H9 (cell line): ENCODE measurements at regions not wholly inside any gene's neighbourhood (a gene's known extent, or its start where the extent isn't known, plus 50 kb on each side); places are given as distances from the start of the nearest gene placed in this dataset.

Experiments
- DNase-seq: peaks from one replicate; pipeline ENCODE4 v3.0.0-alpha.2; 2017
- H2AFZ ChIP-seq: one replicate; pipeline ENCODE4 v1.6.1; 2013; ENCODE audit warnings: mild to moderate bottlenecking, low read length, control low read depth, moderate library complexity
- H2AK5ac ChIP-seq: 2 replicates; pipeline ENCODE4 v1.6.1; 2013; ENCODE audit warnings: low read length, control low read depth, mixed read lengths; ENCODE audit not compliant: insufficient read length
- H2BK120ac ChIP-seq: one replicate; pipeline ENCODE4 v1.6.1; 2013; ENCODE audit warnings: low read depth, mild to moderate bottlenecking, low read length, control low read depth, inconsistent platforms; ENCODE audit not compliant: poor library complexity, severe bottlenecking
- H2BK12ac ChIP-seq: 2 replicates; pipeline ENCODE4 v1.6.1; 2013; ENCODE audit warnings: low read length, control low read depth, mixed read lengths, low read depth; ENCODE audit not compliant: insufficient read length
- H2BK15ac ChIP-seq: 2 replicates; pipeline ENCODE4 v1.6.1; 2013; ENCODE audit warnings: low read depth, low read length, control low read depth
- H2BK20ac ChIP-seq: one replicate; pipeline ENCODE4 v1.6.1; 2013; ENCODE audit warnings: low read depth, mild to moderate bottlenecking, low read length, control low read depth, inconsistent platforms; ENCODE audit not compliant: poor library complexity, severe bottlenecking
- H2BK5ac ChIP-seq: 2 replicates; pipeline ENCODE4 v1.6.1; 2013; ENCODE audit warnings: low read length, control low read depth, mixed read lengths; ENCODE audit not compliant: insufficient read length
- H3K14ac ChIP-seq: 2 replicates; pipeline ENCODE4 v1.6.1; 2013; ENCODE audit warnings: low read length, control low read depth; ENCODE audit not compliant: insufficient read depth
- H3K18ac ChIP-seq: 2 replicates; pipeline ENCODE4 v1.6.1; 2013; ENCODE audit warnings: low read depth, mild to moderate bottlenecking, mixed read lengths, low read length, control low read depth; ENCODE audit not compliant: insufficient read length
- H3K23ac ChIP-seq: 2 replicates; pipeline ENCODE4 v1.6.1; 2013; ENCODE audit warnings: low read length, control low read depth, mixed read lengths, low read depth; ENCODE audit not compliant: insufficient read length
- H3K23me2 ChIP-seq: 2 replicates; pipeline ENCODE4 v1.6.1; 2013; ENCODE audit warnings: low read depth, mild to moderate bottlenecking, mixed read lengths, low read length, control low read depth; ENCODE audit not compliant: insufficient read length, poor library complexity, severe bottlenecking
- H3K27ac ChIP-seq: 2 replicates; pipeline ENCODE4 v1.5.1; 2013; ENCODE audit warnings: low read length, control low read depth, mixed read lengths, low read depth; ENCODE audit not compliant: insufficient read length
- H3K27me3 ChIP-seq: 2 replicates; pipeline ENCODE4 v1.6.1; 2013; ENCODE audit warnings: low read length, control low read depth, inconsistent platforms; ENCODE audit not compliant: insufficient read depth
- H3K4ac ChIP-seq: 2 replicates; pipeline ENCODE4 v1.6.1; 2013; ENCODE audit warnings: low read depth, mild to moderate bottlenecking, control low read depth, inconsistent platforms, low read length, moderate library complexity
- H3K4me1 ChIP-seq: 2 replicates; pipeline ENCODE4 v1.6.1; 2013; ENCODE audit warnings: low read length, control low read depth, inconsistent platforms; ENCODE audit not compliant: insufficient read depth
- H3K4me2 ChIP-seq: 2 replicates; pipeline ENCODE4 v1.6.1; 2013; ENCODE audit warnings: low read length, control low read depth, mixed read lengths; ENCODE audit not compliant: insufficient read length, insufficient read depth
- H3K56ac ChIP-seq: 2 replicates; pipeline ENCODE4 v1.6.1; 2013; ENCODE audit warnings: low read depth, mild to moderate bottlenecking, mixed read lengths, low read length, control low read depth; ENCODE audit not compliant: insufficient read length
- H3K79me1 ChIP-seq: 2 replicates; pipeline ENCODE4 v1.6.1; 2013; ENCODE audit warnings: low read depth, mild to moderate bottlenecking, moderate library complexity, low read length, control low read depth, inconsistent platforms; ENCODE audit not compliant: insufficient read depth, poor library complexity, severe bottlenecking
- H3K79me2 ChIP-seq: 2 replicates; pipeline ENCODE4 v1.6.1; 2013; ENCODE audit warnings: low read length, control low read depth, inconsistent platforms; ENCODE audit not compliant: insufficient read depth
- H3K9ac ChIP-seq: 2 replicates; pipeline ENCODE4 v1.6.1; 2013; ENCODE audit warnings: low read length, control low read depth, mixed read lengths; ENCODE audit not compliant: insufficient read length; ENCODE audit errors: extremely low read depth
- H3K9me3 ChIP-seq: one replicate; pipeline ENCODE4 v1.6.1; 2013; ENCODE audit warnings: low read depth, low read length, inconsistent platforms; ENCODE audit not compliant: control insufficient read depth
- H3T11ph ChIP-seq: one replicate; pipeline ENCODE4 v1.6.1; 2013; ENCODE audit warnings: mild to moderate bottlenecking, low read length, control low read depth, inconsistent platforms
- H4K20me1 ChIP-seq: one replicate; pipeline ENCODE4 v1.6.1; 2013; ENCODE audit not compliant: control insufficient read depth, insufficient read length, insufficient read depth
- H4K5ac ChIP-seq: 2 replicates; pipeline ENCODE4 v1.6.1; 2013; ENCODE audit warnings: low read depth, mild to moderate bottlenecking, mixed read lengths, low read length, control low read depth; ENCODE audit not compliant: insufficient read length
- H4K8ac ChIP-seq: replicated peaks from 2 replicates; pipeline ENCODE4 v1.6.1; 2013; ENCODE audit warnings: low read length, control low read depth, mixed read lengths, low read depth; ENCODE audit not compliant: insufficient read length
- H4K91ac ChIP-seq: 2 replicates; pipeline ENCODE4 v1.6.1; 2013; ENCODE audit warnings: low read depth, mild to moderate bottlenecking, moderate library complexity, mixed read lengths, low read length, control low read depth; ENCODE audit not compliant: insufficient read length
- H3K27ac Mint-ChIP-seq, 3 experiments: 2 replicates in 2 of 3; 3 replicates in 1 of 3; pipeline ENCODE4 v1.8.0; 2020 to 2021; ENCODE audit warnings: mixed read lengths in 3 of 3, mild to moderate bottlenecking in 1 of 3, moderate library complexity in 1 of 3
- H3K27me3 Mint-ChIP-seq: 2 replicates; pipeline ENCODE4 v1.8.0; 2021; ENCODE audit warnings: low read depth, mild to moderate bottlenecking, moderate library complexity, mixed read lengths
- H3K36me3 Mint-ChIP-seq, 3 experiments: 2 replicates in 2 of 3; 3 replicates in 1 of 3; pipeline ENCODE4 v1.8.0; 2020 to 2021; ENCODE audit warnings: low read depth in 3 of 3, mixed read lengths in 3 of 3; ENCODE audit not compliant: insufficient read depth in 1 of 3
- H3K4me1 Mint-ChIP-seq, 2 experiments: 2 replicates each; pipeline ENCODE4 v1.8.0; 2020; ENCODE audit warnings: mixed read lengths in 2 of 2
- H3K4me3 Mint-ChIP-seq, 2 experiments: 2 replicates in 1 of 2; 3 replicates in 1 of 2; pipeline ENCODE4 v1.8.0; 2020 to 2021; ENCODE audit warnings: mild to moderate bottlenecking in 2 of 2, mixed read lengths in 2 of 2, moderate library complexity in 1 of 2
- H3K9me3 Mint-ChIP-seq, 2 experiments: 2 replicates in 1 of 2; 3 replicates in 1 of 2; pipeline ENCODE4 v1.8.0; 2020; ENCODE audit warnings: mild to moderate bottlenecking in 2 of 2, mixed read lengths in 2 of 2, moderate library complexity in 1 of 2
- CTCF ChIP-seq: fragments of 200-600 bp; sonication (generic); conservative IDR thresholded peaks from 3 replicates; pipeline ENCODE4 v1.8.0; 2021; ENCODE audit warnings: antibody characterized with exemption, mild to moderate bottlenecking
- WGBS: extraction: QIAGEN DNeasy Blood & Tissue Kit; methylation state at CpG from one replicate; pipeline ENCODE4 v1.1.7; 2013; ENCODE audit warnings: missing lambda C conversion rate, low lambda C conversion rate, mixed read lengths; ENCODE audit not compliant: insufficient read length; ENCODE audit errors: extremely low coverage; 5-methylcytosine and 5-hydroxymethylcytosine counted together

- no peak for TF ChIP-seq CTCF
- H3K4me2 ChIP-seq, result no peak overlapping the region
- H2BK5ac ChIP-seq, result no peak overlapping the region
- H2AK5ac ChIP-seq, result no peak overlapping the region
- no peak overlapping the region for H4K5ac ChIP-seq
- no peak overlapping the region for H4K8ac ChIP-seq
- no peaks in the 10 kb centered on the region for H3K79me2 ChIP-seq
- H3K56ac ChIP-seq, result no peak overlapping the region
- H3K79me1 ChIP-seq, result no peaks in the 10 kb centered on the region
- H3T11ph ChIP-seq, result no peak overlapping the region
- no peak overlapping the region for H2BK120ac ChIP-seq
- no peak overlapping the region for H3K23ac ChIP-seq
- H3K4ac ChIP-seq, result no peak overlapping the region
- Mint-ChIP-seq H3K9me3 (peaks cover 0 to 3% of the 10 kb centered on the region in 2 experiments; a peak in 3 of 5 replicates), H3K27me3 (peaks cover 4% of the 10 kb centered on the region; the same call in 1 of the 2 replicates), H3K27ac (peak overlapping the region in 1 of 3 experiments; percentile 57; a peak in 2 of 7 replicates), H3K36me3 (peaks cover 0 to 3% (median 0%) of the 10 kb centered on the region in 3 experiments; a peak in 2 of 7 replicates), H3K4me1 (peaks cover 11 to 22% of the 10 kb centered on the region in 2 experiments), H3K4me3 (no peak overlapping the region)
- H3K4me1 ChIP-seq, result no peaks in the 10 kb centered on the region
- no peak for DNase-seq
- H2BK20ac ChIP-seq, result no peak overlapping the region
- H3K23me2 ChIP-seq, result no peaks in the 10 kb centered on the region
- no peak overlapping the region for H3K14ac ChIP-seq
- H3K9ac ChIP-seq, result no peak overlapping the region
- H3K9me3 ChIP-seq, result no peaks in the 10 kb centered on the region
- no peak overlapping the region for H3K18ac ChIP-seq
- no CpG with 5 or more reads among the region's 16 CpGs for WGBS
- H4K20me1 ChIP-seq, result no peaks in the 10 kb centered on the region
- no peaks in the 10 kb centered on the region for H3K27me3 ChIP-seq
- H2AFZ ChIP-seq, result no peak overlapping the region
- H3K27ac ChIP-seq, result no peak overlapping the region
- H2BK12ac ChIP-seq, result no peak overlapping the region
- H4K91ac ChIP-seq, result no peak overlapping the region
- no peak overlapping the region for H2BK15ac ChIP-seq
Measured at GRCh38 chr20:25992146-25992545, 295.5 kb upstream of the ZNF337 start.
